Activated T-helper 9 cell treated with anti-CD3 and anti-CD28 coated beads, Interleukin-2, amount 50 U/mL, for 16 hours (primary cell): ENCODE measurements at regions not wholly inside any gene's neighbourhood (a gene's known extent, or its start where the extent isn't known, plus 50 kb on each side); places are given as distances from the start of the nearest gene placed in this dataset.

ENCODE experiments used
- DNase-seq: peaks from one replicate; pipeline ENCODE4 v3.0.0-alpha.2; 2020; ENCODE audit warnings: low read depth

- DNase-seq, result no peak
These were observed 106.2 kb downstream of the KCNF1 start for GRCh38 chr2:11017921-11018320.

GRCh38 chr2:11018651-11019185 lies 107.0 kb downstream of the KCNF1 start:
- no peak for DNase-seq

- no peak for DNase-seq
These were observed 107.9 kb downstream of the KCNF1 start for GRCh38 chr2:11019614-11020013.

GRCh38 chr2:11022064-11022463 lies 110.3 kb downstream of the KCNF1 start:
- no peak for DNase-seq

- DNase-seq, result no peak
These were observed 111.0 kb downstream of the KCNF1 start for GRCh38 chr2:11022591-11023273.

GRCh38 chr2:11023326-11024258 lies 111.9 kb downstream of the KCNF1 start:
- DNase-seq, result no peak

GRCh38 chr2:11024259-11024645 lies 112.5 kb downstream of the KCNF1 start:
- no peak for DNase-seq

GRCh38 chr2:11024687-11025086 lies 113.0 kb downstream of the KCNF1 start:
- no peak for DNase-seq

GRCh38 chr2:11026286-11026921 lies 114.7 kb downstream of the KCNF1 start:
- DNase-seq, result no peak

- DNase-seq, result no peak
These were observed 115.5 kb downstream of the KCNF1 start for GRCh38 chr2:11027195-11027594.

- no peak for DNase-seq
These were observed 116.7 kb downstream of the KCNF1 start for GRCh38 chr2:11028407-11028916.

- DNase-seq, result no peak
These were observed 117.4 kb downstream of the KCNF1 start for GRCh38 chr2:11029136-11029535.

GRCh38 chr2:11030036-11030435 lies 118.3 kb downstream of the KCNF1 start:
- no peak for DNase-seq

GRCh38 chr2:11030909-11031308 lies 119.2 kb downstream of the KCNF1 start:
- no peak for DNase-seq

GRCh38 chr2:11031876-11032275 lies 120.1 kb downstream of the KCNF1 start:
- DNase-seq, result no peak

- DNase-seq, result no peak
These were observed 120.7 kb downstream of the KCNF1 start for GRCh38 chr2:11032396-11032795.

GRCh38 chr2:11033114-11033513 lies 121.4 kb downstream of the KCNF1 start:
- DNase-seq, result no peak

GRCh38 chr2:11038641-11039040 lies 116.6 kb upstream of the SLC66A3 start:
- DNase-seq, result no peak

- no peak for DNase-seq
These were observed 114.3 kb upstream of the SLC66A3 start for GRCh38 chr2:11040992-11041391.

- no peak for DNase-seq
These were observed 112.4 kb upstream of the SLC66A3 start for GRCh38 chr2:11042841-11043240.

GRCh38 chr2:11043245-11043644 lies 112.0 kb upstream of the SLC66A3 start:
- DNase-seq, result no peak

GRCh38 chr2:11044201-11044600 lies 111.1 kb upstream of the SLC66A3 start:
- no peak for DNase-seq
